CD1c-positive myeloid dendritic cell (primary cell): ENCODE measurements at regions not wholly inside any gene's neighbourhood (a gene's known extent, or its start where the extent isn't known, plus 50 kb on each side); places are given as distances from the start of the nearest gene placed in this dataset.

Experiments
- DNase-seq: peaks from one replicate; pipeline ENCODE4 v3.0.0-alpha.2; 2016; ENCODE audit errors: extremely low spot score

DNA sequence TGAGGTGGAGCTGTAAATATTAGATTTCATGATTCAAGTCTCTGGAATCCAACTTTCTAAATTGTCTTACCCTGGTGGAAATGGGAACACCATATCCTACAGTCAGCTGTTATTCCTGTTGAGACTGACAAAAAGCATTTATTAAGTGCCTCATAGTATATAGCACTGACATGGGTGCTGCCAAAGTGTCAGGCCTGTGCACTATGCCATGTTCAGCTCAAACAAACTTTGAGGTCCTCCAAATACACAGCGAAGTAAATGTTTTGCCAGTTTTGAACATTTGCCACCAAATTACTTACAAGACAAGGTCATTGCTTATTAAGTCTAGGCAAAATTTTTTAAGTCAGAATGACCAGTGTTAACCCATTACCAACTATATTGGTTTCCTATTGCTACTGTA is 162.9 kb upstream of the SLC25A13 start:
- no peak for DNase-seq

DNA sequence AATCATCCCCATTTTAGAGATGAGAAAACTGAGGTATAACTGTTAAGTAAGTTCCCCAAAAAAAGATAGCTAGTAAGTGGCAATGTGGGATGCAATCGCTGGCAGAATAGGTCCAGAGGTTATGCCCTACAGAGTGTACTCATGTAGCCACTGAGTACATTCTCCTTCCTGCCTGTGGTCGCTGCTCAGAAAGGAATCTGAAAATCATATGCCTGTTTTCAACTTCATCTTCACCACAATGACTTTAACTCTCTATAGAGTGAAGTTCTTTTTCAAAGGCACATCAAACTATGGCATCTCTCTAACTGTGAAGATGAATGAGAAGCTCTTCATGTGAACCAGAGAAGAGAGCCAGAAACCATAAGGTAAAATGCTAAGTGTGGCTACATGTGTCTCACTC is 162.2 kb upstream of the SLC25A13 start:
- no peak for DNase-seq

DNA sequence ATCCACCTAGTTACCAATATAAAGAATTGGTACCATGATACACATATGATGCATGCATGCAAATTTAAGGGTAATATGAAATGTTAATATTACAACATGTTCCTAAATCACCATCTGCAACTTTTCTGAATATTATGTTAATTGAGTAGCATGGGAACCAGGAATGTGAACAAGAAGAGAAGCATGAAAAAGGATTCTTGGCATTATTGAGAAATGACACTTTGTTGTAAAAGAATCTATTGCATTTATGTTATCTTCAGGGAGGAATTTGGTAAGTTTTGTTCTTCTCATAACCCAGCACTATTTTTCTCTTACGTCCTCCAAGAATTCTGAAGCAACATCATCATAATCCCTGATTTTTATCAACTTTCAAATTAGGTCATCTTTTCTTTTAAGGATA is 159.9 kb upstream of the SLC25A13 start:
- DNase-seq = no peak

DNA sequence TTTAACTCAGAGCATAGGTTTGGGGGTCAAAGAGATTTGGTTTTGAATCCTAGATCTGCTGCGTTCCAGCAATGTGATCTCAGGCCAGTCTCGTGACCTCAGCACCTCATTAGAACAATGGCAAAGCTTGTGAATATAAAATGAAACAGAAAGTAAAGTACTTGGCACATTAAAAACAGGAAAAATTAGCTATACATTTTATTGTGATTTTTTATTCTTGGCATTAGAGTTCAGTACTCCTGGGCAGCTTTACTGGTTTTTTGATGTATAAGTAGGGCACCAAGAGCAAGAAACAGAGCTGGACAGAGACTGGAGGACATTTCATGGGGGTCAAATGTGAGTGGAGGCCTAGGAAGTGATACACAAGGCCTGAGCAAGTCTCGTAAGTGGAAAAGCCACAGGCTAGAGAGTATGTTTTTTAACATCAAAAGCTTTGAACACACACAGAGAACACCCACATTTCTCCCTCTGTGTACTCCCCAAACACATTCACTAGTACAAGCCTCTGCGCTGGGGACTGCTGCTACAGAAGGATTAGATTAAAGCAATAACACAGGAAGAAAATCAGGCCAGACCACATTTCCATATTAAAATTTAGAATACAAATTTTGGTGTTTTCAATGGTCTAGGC is 157.2 kb upstream of the SLC25A13 start:
- no peak for DNase-seq

DNA sequence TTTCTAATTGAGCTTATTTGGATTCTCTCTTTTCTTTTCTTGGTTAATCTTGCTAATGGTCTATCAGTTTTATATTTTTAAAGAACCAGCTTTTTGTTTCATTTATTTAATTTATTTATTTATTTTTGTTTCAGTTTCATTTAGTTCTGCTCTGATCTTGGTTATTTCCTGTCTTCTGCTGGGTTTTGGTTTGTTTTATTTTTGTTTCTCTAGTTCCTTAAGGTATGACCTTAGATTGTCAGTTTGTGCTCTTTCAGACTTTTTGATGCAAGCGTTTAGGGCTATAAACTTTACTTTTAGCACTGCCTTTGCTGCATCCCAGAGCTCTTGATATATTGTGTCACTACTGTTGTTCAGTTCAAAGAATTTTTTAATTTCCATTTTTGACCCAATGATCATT is 149.7 kb upstream of the SLC25A13 start:
- no peak for DNase-seq

DNA sequence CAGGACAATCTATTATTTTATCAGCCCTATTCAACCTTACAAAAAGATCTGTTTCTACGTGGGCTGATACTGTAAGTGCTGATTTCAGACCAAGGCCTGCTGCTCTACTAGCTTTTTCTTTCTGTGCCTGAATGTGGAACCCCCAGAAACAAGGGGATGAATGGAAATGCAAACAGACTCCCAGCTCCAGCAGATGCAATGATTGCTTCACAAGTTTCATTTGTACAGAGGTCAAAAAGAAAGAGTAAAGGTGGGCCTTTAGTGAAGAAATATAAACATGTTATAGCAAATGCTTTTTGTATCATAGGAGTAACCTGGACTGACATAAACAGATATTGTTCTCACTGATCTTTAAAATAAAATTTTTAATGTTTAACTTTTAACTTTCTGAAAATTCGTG is 130.2 kb upstream of the SLC25A13 start:
- no peak for DNase-seq

DNA sequence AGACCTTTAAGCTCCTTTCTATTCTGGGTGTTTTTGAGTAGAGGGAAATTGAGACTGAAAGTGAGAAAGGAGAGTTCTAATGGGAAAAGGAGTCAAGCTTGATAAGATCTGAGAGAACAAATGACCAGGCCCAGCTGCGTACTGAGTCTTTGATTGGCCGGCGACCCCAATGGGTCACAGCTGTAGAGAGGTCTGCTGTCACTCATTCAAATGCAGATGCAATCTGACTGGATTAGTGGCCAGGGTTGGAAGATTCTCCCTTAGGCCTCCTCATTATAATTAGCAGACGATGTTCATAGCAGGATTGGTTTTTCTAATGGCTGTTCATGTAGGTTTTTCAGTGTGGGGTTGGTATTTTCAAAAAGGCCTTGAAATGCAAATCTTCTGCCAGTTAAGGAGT is 127.2 kb upstream of the SLC25A13 start:
- DNase-seq = no peak

DNA sequence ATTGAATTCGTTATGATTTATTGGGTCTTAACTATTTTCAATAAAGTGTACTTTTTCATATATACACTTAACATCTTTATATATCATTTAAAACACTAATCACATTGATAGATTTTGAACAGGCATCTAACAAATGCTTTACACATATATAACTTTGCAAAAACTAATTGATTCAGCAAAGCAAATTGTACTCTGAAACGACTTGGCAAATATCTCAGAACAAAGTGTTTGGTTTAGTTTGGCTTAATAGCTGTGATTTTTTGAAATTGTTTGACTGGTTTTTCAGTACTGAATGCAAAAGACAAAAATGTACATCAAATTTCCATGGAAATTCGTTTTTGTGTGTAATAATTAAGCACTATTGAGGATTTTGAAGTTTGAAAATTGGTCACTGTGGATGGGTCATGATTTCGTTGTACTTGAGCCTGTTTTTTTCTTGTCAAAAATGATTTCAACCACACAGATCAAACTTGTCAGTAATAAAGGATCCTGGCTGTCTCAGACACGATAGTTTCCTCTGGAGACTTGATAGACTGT is 125.3 kb upstream of the SLC25A13 start:
- DNase-seq = no peak

DNA sequence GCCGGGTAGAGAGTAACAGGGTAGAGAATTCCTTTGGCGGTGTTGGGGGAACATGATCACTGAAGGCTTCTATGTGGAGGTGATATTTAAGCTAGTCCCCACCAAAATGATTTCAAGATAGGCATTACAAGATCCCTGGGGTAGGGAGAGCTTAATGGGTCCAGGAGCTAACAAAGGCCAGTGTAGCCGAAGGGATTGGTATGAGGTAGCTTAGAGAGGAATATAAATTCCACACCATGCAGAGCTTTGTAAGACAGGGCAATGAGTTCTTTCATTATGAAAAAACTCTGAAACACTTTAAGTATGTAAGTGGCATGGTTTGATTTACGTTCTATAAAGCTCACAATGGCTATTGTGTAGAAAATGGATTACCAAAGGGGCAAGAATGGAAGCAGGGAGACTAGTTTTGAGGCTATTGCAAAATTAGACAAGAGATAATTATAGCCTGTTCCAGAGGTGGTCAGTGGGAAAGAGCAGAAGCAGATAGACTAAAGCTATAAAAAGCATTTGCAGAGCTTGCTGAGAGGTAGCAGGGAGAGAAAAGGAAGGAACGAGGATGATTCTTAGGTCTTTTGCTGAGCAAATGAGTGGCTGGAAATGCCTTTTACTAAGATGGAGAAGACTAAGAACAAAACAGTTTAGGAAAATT is 119.7 kb upstream of the SLC25A13 start:
- DNase-seq = no peak

DNA sequence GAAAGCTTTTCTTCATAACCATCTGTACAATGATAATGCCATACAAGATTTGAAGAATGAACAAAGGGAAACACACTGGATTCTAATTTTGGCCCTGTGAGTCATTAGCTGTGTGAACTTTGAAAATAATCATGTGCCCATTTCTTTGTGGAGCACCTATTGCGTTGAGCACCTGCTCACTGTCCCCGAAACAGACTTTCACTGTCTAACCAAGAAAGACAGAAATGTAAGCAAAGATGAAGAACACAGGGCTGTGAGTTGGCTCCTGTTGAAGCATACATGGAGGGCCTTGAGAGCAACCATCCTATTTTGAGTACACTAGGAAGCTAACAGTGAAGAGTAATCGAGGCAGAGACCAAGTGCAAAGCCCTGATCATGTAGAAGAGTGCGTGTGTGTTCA is 118.4 kb upstream of the SLC25A13 start:
- no peak for DNase-seq

DNA sequence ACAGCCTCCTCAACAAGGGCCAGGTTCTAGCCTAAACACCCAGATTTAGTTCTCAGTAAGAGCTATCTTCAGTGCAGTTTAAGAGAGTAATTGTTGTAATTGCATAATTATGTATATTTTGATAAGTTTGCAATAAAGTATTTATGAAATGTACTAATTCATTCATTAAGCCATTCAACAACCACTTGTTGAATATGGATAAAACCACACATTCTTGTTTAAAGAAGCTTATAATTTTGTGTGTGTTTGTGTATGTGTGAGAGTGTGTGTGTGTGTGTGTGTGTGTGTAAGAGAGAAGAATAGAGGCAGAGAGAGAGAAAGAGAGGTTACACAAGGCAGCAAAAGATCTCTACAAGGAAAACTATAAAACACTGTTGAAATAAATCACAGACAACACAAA is 115.0 kb upstream of the SLC25A13 start:
- no peak for DNase-seq

DNA sequence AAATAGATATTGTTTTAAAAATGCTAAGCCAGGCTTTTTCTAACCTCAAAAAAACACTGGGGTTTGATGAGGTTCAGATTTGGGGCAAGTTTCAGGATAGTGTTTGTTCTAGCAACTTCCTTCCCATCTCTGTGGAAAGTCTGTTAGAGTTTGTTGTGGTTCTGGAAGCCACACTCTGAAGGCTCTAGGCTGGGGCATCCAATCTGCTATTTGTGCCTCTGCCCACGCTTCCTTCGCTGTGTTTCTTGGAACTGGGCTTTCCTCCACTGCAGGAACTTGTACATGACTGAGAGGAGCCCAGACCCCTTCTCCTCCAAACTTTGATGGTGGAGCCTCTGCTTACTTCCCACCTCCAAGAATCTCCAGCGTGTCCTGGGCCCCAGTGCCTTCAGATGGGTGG is 108.5 kb upstream of the SLC25A13 start:
- DNase-seq = no peak

DNA sequence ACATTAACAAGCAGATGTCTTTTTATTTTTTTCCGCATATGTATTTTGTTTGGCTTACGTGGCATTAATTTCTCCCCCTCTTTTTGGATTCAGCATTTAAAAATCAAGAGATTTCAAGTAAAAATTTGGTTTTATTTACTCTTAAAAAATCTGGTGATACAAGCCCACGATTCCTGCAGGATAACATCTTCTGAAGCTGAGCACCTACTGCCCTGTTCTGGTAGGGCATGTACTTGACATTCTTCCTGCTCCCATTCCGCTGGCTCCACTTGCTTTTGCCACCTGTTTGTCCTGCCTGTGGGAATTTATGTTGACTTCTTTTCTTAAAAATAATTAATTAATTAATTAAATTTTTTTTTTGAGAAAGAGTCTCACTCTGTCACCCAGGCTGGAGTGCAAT is 105.2 kb upstream of the SLC25A13 start:
- no peak for DNase-seq

DNA sequence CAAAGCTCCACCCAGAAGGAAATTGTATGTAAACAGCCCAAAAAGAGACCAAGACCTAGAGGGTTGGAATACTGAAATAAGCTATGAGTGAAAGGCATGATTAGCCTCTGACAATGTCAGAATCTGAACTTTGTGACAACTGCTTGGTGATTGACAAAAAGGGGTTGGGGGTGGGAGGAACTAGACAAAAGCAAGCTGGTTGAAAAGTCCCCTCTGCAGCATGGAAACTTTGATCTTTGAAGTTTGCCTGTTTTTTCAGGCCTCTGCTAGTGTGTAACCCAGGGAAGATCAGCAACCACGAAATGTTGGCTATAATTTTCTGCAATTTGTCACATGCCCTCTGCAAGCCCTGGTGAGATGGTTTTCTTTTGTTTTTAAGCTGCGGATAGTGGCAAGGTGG is 104.8 kb upstream of the SLC25A13 start:
- no peak for DNase-seq

DNA sequence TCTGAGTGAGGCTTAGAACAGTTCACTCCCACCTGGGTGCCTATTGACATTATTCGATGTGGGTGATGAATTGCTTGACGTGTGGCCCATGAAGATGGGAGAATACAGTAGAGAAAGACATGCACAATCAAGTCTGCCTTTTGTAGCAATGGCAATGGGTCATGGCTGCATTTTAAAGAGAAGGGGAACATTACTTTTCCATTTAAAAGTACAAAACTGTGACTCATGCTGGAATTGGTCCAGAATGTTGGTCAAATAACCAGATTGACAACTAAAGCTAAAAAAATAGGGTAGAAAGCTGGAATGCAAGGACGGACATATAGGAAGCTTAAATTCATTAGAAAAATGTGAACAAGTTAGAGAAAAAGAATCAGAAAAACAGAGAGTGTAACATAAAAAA is 104.1 kb upstream of the SLC25A13 start:
- DNase-seq = no peak

DNA sequence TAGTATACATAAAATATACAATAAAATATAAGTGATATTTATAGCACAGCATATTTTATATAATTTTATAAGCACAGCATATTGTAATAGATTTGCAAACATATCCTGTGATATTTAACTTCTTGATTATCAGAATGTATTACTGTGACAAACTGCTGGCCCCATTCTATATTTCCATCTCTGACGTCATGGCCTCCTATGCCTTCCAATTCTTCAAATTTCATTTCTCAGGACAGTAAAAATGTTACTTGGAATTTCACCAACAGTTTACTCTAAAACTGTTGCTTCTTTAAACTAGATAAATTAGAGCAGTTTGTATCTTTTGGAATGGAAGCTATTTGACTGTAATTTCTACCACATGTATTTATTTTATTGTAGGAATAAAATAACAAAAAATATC is 102.5 kb upstream of the SLC25A13 start:
- no peak for DNase-seq

DNA sequence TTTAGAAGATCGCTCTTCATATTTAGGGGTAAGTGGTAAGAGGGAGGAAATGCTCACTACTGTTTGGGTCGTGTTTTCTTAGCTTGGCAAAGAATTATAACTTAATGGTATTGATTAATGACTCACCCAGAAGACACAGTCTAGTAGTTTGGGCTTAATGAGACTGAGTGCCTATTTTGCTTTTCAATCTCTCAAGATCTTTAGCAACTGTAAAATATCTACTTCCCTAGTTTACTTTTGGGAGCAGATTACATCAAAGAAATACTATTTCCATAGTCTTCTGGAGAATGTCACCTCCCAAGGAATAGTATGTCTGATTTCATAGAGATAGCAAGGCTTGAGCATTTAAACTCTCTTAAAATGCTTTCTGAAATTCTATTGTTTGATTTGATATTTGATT is 100.5 kb upstream of the SLC25A13 start:
- DNase-seq = no peak

DNA sequence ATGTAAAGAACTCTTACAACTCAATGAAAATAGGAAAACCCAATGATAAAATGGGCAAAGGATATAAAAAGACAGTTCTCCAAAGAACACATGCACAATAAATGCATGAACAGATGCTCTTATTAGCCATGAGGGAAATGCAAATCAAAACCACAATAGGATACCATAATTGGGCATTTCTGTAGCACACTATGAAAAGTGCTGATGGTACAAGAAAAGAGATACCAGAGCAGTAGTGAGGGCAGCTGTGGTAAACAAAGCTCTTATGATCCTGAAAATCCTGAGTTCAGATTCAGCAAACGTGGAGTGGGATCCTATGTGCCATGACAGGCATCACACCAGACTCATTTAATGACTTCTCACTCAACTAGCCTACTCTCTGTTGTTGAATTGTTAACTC is 96.7 kb upstream of the SLC25A13 start:
- DNase-seq = no peak

DNA sequence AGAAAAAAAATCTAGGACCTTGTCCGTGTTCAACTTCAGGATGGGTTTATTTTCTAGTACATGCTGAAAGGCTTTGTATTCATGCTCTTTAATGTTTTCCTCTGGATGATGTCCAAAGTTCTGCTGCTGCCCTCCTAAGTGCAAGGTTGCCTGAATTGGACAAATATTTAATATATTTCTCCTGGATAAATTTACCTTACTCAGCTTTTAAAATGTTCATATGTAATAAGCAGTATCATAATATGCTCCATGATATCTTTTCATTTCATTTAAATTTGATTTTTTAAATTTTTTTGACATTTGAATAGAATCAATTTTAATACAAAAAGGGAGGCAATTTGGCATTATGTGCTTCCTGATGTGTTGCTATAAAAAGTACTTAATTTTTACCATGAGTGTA is 95.9 kb upstream of the SLC25A13 start:
- no peak for DNase-seq

DNA sequence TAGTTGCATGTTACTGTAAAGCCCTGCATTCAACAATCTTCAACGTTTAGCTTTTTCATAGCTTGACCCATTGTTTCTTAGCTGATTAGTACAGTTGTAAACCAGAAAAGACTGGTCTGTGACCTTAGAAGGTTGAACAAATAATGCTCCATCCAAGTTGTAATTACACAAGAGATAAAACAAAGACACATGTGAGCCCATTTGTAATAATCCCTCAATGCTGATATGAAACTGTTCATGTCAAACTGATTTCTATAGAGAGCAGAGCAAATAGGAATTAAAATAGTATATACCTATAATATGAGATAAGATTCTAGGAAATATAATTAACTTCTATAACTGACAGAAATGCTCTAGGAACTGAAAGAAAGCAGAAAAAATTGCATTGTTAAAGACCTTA is 94.7 kb upstream of the SLC25A13 start:
- no peak for DNase-seq

DNA sequence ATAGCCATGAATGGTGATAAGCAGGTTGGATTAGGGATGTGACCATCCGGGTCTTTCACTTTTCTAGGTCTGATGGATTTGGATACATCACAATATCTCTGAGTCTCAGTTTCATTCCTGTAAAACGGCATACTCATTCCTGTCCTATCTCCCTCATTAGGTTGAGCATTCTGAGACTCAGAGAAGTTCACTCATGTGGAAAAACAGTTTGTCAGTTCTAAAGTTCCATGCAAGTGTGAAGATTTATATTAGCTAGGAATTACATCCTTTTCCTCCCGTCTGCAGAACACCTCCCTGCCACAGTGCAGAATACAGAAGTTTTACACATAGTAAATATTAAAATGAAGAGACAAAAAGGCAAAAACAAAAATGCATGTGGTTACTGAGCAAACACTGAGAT is 94.2 kb upstream of the SLC25A13 start:
- DNase-seq = no peak

DNA sequence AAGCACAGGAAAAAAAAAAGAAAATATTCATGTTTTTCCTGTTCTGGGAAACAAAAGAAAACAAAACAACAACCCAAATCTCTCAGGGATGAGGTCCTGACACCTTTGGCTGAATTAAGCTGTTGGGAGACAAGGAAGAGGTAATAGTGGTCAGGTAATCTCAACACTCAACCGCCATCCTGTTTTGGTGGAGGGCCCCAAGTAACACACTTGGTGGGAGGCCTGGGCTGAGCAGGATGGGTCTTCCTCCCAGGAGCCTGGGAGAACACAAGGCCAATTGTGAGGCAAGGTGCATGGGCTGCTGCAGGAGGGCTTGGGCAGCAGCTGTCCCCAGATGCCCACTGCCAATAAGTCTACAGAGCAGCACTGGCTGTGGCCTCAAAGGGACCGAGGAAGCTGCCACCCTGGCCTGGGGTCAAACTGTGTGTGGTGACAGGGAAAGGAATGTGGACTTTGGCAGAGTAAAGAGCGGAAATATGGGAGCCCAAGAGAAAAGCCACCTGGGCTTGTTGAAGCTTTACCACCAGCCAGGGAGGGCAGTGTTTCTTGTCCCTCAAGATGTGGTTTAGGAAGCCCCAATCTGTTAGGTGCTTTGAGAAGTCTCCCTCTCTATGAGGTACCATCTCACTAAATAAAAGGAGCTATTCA is 93.5 kb upstream of the SLC25A13 start:
- DNase-seq = no peak

DNA sequence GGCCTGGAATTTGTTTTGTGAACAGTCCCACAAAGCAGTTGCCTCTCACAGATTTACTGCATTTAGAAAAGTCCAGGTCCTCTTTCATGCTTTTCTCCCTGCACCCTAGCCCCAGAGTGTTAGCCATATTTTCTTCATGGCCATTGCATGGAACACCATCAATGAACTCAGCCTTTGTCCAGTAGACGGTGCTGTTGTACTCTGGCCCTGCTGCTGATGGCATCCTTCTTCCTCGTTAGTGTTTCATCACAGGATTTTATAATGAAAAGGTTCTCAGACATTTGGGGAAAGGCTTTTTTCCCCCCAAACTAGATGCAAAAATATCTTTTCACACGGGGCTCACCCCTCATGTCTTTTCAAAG is 93.0 kb upstream of the SLC25A13 start:
- peak; percentile 55 for DNase-seq
